CD14-positive monocyte (primary cell): ENCODE measurements at regions not wholly inside any gene's neighbourhood (a gene's known extent, or its start where the extent isn't known, plus 50 kb on each side); places are given as distances from the start of the nearest gene placed in this dataset.

Experiments
- DNase-seq, 3 donors: peaks; one replicate each; pipeline ENCODE4 v3.0.0-alpha.2; 2011 to 2022
- H2AFZ ChIP-seq: 2 replicates; pipeline ENCODE4 v1.6.0; 2012; ENCODE audit warnings: mild to moderate bottlenecking, low read depth, low read length, inconsistent platforms; ENCODE audit not compliant: insufficient read depth, poor library complexity, severe bottlenecking
- H3K27ac ChIP-seq, 2 donors: 1 replicate in 1 of 2; 2 replicates in 1 of 2; pipeline ENCODE4 v1.5.1; 2012 to 2013; ENCODE audit warnings: low read length in 2 of 2, control low read depth in 1 of 2, inconsistent platforms in 1 of 2, low read depth in 1 of 2, mild to moderate bottlenecking in 1 of 2
- H3K27me3 ChIP-seq, 2 donors: one replicate each; pipeline versions ENCODE4 v1.6.0 to v1.6.1; 2011 to 2013; ENCODE audit warnings: low read length in 2 of 2; ENCODE audit not compliant: control insufficient read depth in 2 of 2, insufficient read depth in 2 of 2
- H3K36me3 ChIP-seq, 2 donors: replicated peaks in 1 of 2; 1 replicate in 1 of 2; 2 replicates in 1 of 2; pipeline versions ENCODE4 v1.5.1 to v1.6.1; 2012 to 2013; ENCODE audit warnings: low read length in 2 of 2, control low read depth in 1 of 2, inconsistent platforms in 1 of 2, mild to moderate bottlenecking in 1 of 2; ENCODE audit not compliant: insufficient read depth in 2 of 2, control insufficient read depth in 1 of 2
- H3K4me1 ChIP-seq, 2 donors: 1 replicate in 1 of 2; 2 replicates in 1 of 2; pipeline versions ENCODE4 v1.5.1 to v1.6.1; 2012 to 2013; ENCODE audit warnings: low read length in 2 of 2, control low read depth in 1 of 2, inconsistent platforms in 1 of 2, mild to moderate bottlenecking in 1 of 2, moderate library complexity in 1 of 2; ENCODE audit not compliant: insufficient read depth in 2 of 2, control insufficient read depth in 1 of 2
- H3K4me2 ChIP-seq: replicated peaks from 2 replicates; pipeline ENCODE3; 2012; ENCODE audit warnings: low read length, moderate library complexity, mild to moderate bottlenecking; ENCODE audit not compliant: poor library complexity, severe bottlenecking; ENCODE audit errors: extremely low read depth
- H3K4me3 ChIP-seq, 3 experiments: fragments of 200-600 bp in 1 of 3; sonication (generic) in 1 of 3; replicated peaks in 1 of 3; 1 replicate in 2 of 3; 2 replicates in 1 of 3; pipeline ENCODE4 v1.5.1; 2011 to 2013; ENCODE audit warnings: low read length in 3 of 3, mild to moderate bottlenecking in 3 of 3, control low read depth in 2 of 3, low read depth in 2 of 3, inconsistent platforms in 1 of 3, moderate library complexity in 1 of 3
- H3K79me2 ChIP-seq: 2 replicates; pipeline ENCODE4 v1.6.0; 2012; ENCODE audit warnings: mild to moderate bottlenecking, control low read depth, inconsistent platforms, low read length, moderate library complexity; ENCODE audit not compliant: insufficient read depth
- H3K9ac ChIP-seq: 2 replicates; pipeline ENCODE4 v1.6.0; 2017; ENCODE audit warnings: low read length, mild to moderate bottlenecking; ENCODE audit not compliant: insufficient read depth, poor library complexity, severe bottlenecking
- H3K9me3 ChIP-seq, 2 donors: replicated peaks in 1 of 2; 1 replicate in 1 of 2; 2 replicates in 1 of 2; pipeline versions ENCODE4 v1.5.1 to v1.6.1; 2012 to 2013; ENCODE audit warnings: low read length in 2 of 2, control low read depth in 1 of 2; ENCODE audit not compliant: control insufficient read depth in 1 of 2, insufficient read depth in 1 of 2
- H4K20me1 ChIP-seq: 2 replicates; pipeline ENCODE4 v1.6.0; 2012; ENCODE audit warnings: mild to moderate bottlenecking, low read length, control low read depth, moderate library complexity; ENCODE audit not compliant: insufficient read depth
- H3K27ac Mint-ChIP-seq, 7 donors: one replicate each; pipeline ENCODE4 v1.8.0; 2020; ENCODE audit warnings: mild to moderate bottlenecking in 7 of 7, mixed read lengths in 7 of 7, moderate library complexity in 6 of 7, inconsistent platforms in 2 of 7
- H3K27me3 Mint-ChIP-seq, 3 donors: one replicate each; pipeline ENCODE4 v1.8.0; 2021 to 2022; ENCODE audit warnings: low read depth in 3 of 3, mild to moderate bottlenecking in 3 of 3, mixed read lengths in 3 of 3, moderate library complexity in 3 of 3, inconsistent platforms in 1 of 3
- H3K36me3 Mint-ChIP-seq, 2 donors: one replicate each; pipeline ENCODE4 v1.8.0; 2020; ENCODE audit warnings: mixed read lengths in 2 of 2, inconsistent platforms in 1 of 2, mild to moderate bottlenecking in 1 of 2
- H3K4me1 Mint-ChIP-seq: one replicate; pipeline ENCODE4 v1.8.0; 2020; ENCODE audit warnings: mild to moderate bottlenecking, mixed read lengths
- H3K4me3 Mint-ChIP-seq, 2 donors: one replicate each; pipeline ENCODE4 v1.8.0; 2020; ENCODE audit warnings: mild to moderate bottlenecking in 2 of 2, mixed read lengths in 2 of 2, moderate library complexity in 1 of 2
- H3K9me3 Mint-ChIP-seq, 7 donors: one replicate each; pipeline ENCODE4 v1.8.0; 2020 to 2022; ENCODE audit warnings: mixed read lengths in 7 of 7, mild to moderate bottlenecking in 6 of 7, moderate library complexity in 6 of 7, inconsistent platforms in 2 of 7
- CTCF ChIP-seq: fragments of 200-600 bp; IDR thresholded peaks from one replicate; pipeline ENCODE4 v1.8.0; 2022; ENCODE audit warnings: antibody characterized with exemption, mild to moderate bottlenecking
- WGBS: methylation state at CpG from one replicate; pipeline ENCODE4 v1.1.5; 2013; ENCODE audit warnings: missing lambda C conversion rate; ENCODE audit not compliant: insufficient coverage; 5-methylcytosine and 5-hydroxymethylcytosine counted together
- intact Hi-C, 2 donors: fragments of 100-400 bp; cut with micrococcal nuclease; formaldehyde crosslinking; loops; one replicate each; pipeline versions ENCODE4 v1.15.0 to v1.15.1; 2023

GRCh38 chr21:23968008-23968407, 1639.3 kb downstream of the MRPL39 start:
- Histone ChIP-seq H3K4me3 (no peak overlapping the region), H3K4me2 (no peak overlapping the region), H3K4me1 (peaks cover 9 to 14% of the 10 kb centered on the region in 2 donors), H3K9ac (no peak overlapping the region), H2AFZ (no peak overlapping the region), H3K79me2 (no peaks in the 10 kb centered on the region), H3K27me3 (peaks cover 23 to 45% of the 10 kb centered on the region in 2 donors), H3K36me3 (no peaks in the 10 kb centered on the region), H3K27ac (no peak overlapping the region), H3K9me3 (no peaks in the 10 kb centered on the region), H4K20me1 (no peaks in the 10 kb centered on the region)
- intact Hi-C loops: no loop called here
- peaks cover 0 to 5% (median 0%) of the 10 kb centered on the region in 7 donors for H3K9me3 Mint-ChIP-seq
- WGBS: 50% methylated on average over 6 of the region's 6 CpGs
- H3K27me3 Mint-ChIP-seq: peaks cover 38 to 49% (median 41%) of the 10 kb centered on the region in 3 donors
- peak overlapping the region in 1 of 2 donors; percentile 42 for H3K4me3 Mint-ChIP-seq
- H3K4me1 Mint-ChIP-seq: peaks cover 16% of the 10 kb centered on the region
- TF ChIP-seq CTCF: no peak
- H3K36me3 Mint-ChIP-seq: no peaks in the 10 kb centered on the region
- DNase-seq: no peak
- no peak overlapping the region for H3K27ac Mint-ChIP-seq

- H3K27ac Mint-ChIP-seq: no peak overlapping the region
- Histone ChIP-seq H3K4me2 (no peak overlapping the region), H3K4me1 (peaks cover 3 to 5% of the 10 kb centered on the region in 2 donors), H4K20me1 (no peaks in the 10 kb centered on the region), H3K9ac (no peak overlapping the region), H3K79me2 (no peaks in the 10 kb centered on the region), H3K27ac (no peak overlapping the region), H3K9me3 (no peaks in the 10 kb centered on the region), H3K27me3 (peaks cover 2 to 6% of the 10 kb centered on the region in 2 donors), H2AFZ (no peak overlapping the region), H3K36me3 (no peaks in the 10 kb centered on the region), H3K4me3 (no peak overlapping the region)
- TF ChIP-seq CTCF: no peak
- peaks cover 6% of the 10 kb centered on the region for H3K4me1 Mint-ChIP-seq
- H3K9me3 Mint-ChIP-seq: peaks cover 0 to 5% (median 0%) of the 10 kb centered on the region in 7 donors
- peaks cover 8 to 14% (median 9%) of the 10 kb centered on the region in 3 donors for H3K27me3 Mint-ChIP-seq
- no peak for DNase-seq
- WGBS: no CpG with 5 or more reads among the region's 2 CpGs
- H3K36me3 Mint-ChIP-seq: no peaks in the 10 kb centered on the region
- no peak overlapping the region for H3K4me3 Mint-ChIP-seq
- intact Hi-C loops: no loop called here
Observed at GRCh38 chr21:23963454-23963853, 1643.8 kb downstream of the MRPL39 start.
